ENCODE measurements at regions not wholly inside any gene's neighbourhood (a gene's known extent, or its start where the extent isn't known, plus 50 kb on each side); places are given as distances from the start of the nearest gene placed in this dataset.
"Not testable (repeated sequence)": the region's sequence is repeated elsewhere in the genome, so short reads cannot be mapped to it uniquely, and the experiment has no call there.

- TF ChIP-seq, protein P1, sequence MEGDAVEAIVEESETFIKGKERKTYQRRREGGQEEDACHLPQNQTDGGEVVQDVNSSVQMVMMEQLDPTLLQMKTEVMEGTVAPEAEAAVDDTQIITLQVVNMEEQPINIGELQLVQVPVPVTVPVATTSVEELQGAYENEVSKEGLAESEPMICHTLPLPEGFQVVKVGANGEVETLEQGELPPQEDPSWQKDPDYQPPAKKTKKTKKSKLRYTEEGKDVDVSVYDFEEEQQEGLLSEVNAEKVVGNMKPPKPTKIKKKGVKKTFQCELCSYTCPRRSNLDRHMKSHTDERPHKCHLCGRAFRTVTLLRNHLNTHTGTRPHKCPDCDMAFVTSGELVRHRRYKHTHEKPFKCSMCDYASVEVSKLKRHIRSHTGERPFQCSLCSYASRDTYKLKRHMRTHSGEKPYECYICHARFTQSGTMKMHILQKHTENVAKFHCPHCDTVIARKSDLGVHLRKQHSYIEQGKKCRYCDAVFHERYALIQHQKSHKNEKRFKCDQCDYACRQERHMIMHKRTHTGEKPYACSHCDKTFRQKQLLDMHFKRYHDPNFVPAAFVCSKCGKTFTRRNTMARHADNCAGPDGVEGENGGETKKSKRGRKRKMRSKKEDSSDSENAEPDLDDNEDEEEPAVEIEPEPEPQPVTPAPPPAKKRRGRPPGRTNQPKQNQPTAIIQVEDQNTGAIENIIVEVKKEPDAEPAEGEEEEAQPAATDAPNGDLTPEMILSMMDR (IDR thresholded peaks at IDR 0.05; ENCODE audit: extremely low read depth in 1 of 2, insufficient read depth in 1 of 2, low read depth in 1 of 2, low read length in 2 of 2), result not testable (repeated sequence)
- not testable (repeated sequence) for TF ChIP-seq POLR2AphosphoS5 (IDR thresholded peaks at IDR 0.05; ENCODE audit: insufficient read depth, low read depth, low read length); POLR2A (IDR thresholded peaks at IDR 0.05; ENCODE audit: low read depth, low read length); EZH2 (IDR thresholded peaks at IDR 0.05; ENCODE audit: borderline replicate concordance, low read depth, low read length, severe bottlenecking); GATA2 (IDR thresholded peaks at IDR 0.05; ENCODE audit: insufficient read depth, insufficient read length, low read depth, low read length); JUN (IDR thresholded peaks at IDR 0.05; ENCODE audit: borderline replicate concordance, insufficient read depth, insufficient read length, low read depth); MYC (IDR thresholded peaks at IDR 0.05; ENCODE audit: low read depth, low read length)
- TF ChIP-seq, protein P2, sequence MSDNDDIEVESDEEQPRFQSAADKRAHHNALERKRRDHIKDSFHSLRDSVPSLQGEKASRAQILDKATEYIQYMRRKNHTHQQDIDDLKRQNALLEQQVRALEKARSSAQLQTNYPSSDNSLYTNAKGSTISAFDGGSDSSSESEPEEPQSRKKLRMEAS (IDR thresholded peaks at IDR 0.05; ENCODE audit: insufficient read depth, insufficient read length), result not testable (repeated sequence)
These were observed 403.6 kb downstream of the RPIA start for GRCh38 chr2:89095060-89095459.
